Activated CD4-positive, alpha-beta T cell treated with anti-CD3 and anti-CD28 coated beads, Interleukin-10, Interleukin-2, amounts not matched to agents 100 ng/mL and 50 ng/mL, durations not matched to agents 16 hours and 8 hours (primary cell): ENCODE measurements at regions not wholly inside any gene's neighbourhood (a gene's known extent, or its start where the extent isn't known, plus 50 kb on each side); places are given as distances from the start of the nearest gene placed in this dataset.
"Not testable (repeated sequence)": the region's sequence is repeated elsewhere in the genome, so short reads cannot be mapped to it uniquely, and the experiment has no call there.

Source experiments
- DNase-seq: peaks from one replicate; pipeline ENCODE4 v3.0.0-alpha.2; 2020

GRCh38 chr13:62139597-62139996 lies 723.9 kb upstream of the PCDH20 start:
- DNase-seq, result no peak

- DNase-seq, result no peak
Measured at GRCh38 chr13:62137629-62138405, 722.2 kb upstream of the PCDH20 start.

- DNase-seq, result no peak
Measured at GRCh38 chr13:62131604-62132003, 716.0 kb upstream of the PCDH20 start.

- no peak for DNase-seq
Measured at GRCh38 chr13:62130062-62130970, 714.7 kb upstream of the PCDH20 start.

GRCh38 chr13:62129000-62129551 lies 713.4 kb upstream of the PCDH20 start:
- no peak for DNase-seq

GRCh38 chr13:62126400-62126799 lies 710.8 kb upstream of the PCDH20 start:
- DNase-seq, result no peak

- no peak for DNase-seq
Measured at GRCh38 chr13:62125451-62125850, 709.8 kb upstream of the PCDH20 start.

GRCh38 chr13:62123409-62123808 lies 707.8 kb upstream of the PCDH20 start:
- DNase-seq, result no peak

- no peak for DNase-seq
Measured at GRCh38 chr13:62122434-62122833, 706.8 kb upstream of the PCDH20 start.

- DNase-seq, result peak; percentile 0
Measured at GRCh38 chr13:62119739-62120700, 704.4 kb upstream of the PCDH20 start.

- no peak for DNase-seq
Measured at GRCh38 chr13:62115831-62116230, 700.2 kb upstream of the PCDH20 start.

- DNase-seq, result no peak
Measured at GRCh38 chr13:62113179-62113578, 697.5 kb upstream of the PCDH20 start.

GRCh38 chr13:62110079-62110478 lies 694.4 kb upstream of the PCDH20 start:
- no peak for DNase-seq

- DNase-seq, result not testable (repeated sequence)
Measured at GRCh38 chr13:62104136-62104535, 688.5 kb upstream of the PCDH20 start.

GRCh38 chr13:62096652-62097051 lies 681.0 kb upstream of the PCDH20 start:
- no peak for DNase-seq

GRCh38 chr13:62094932-62095331 lies 679.3 kb upstream of the PCDH20 start:
- DNase-seq, result no peak

GRCh38 chr13:62093984-62094780 lies 678.5 kb upstream of the PCDH20 start:
- no peak for DNase-seq

- DNase-seq, result no peak
Measured at GRCh38 chr13:62092949-62093348, 677.3 kb upstream of the PCDH20 start.

GRCh38 chr13:62092536-62092935 lies 676.9 kb upstream of the PCDH20 start:
- DNase-seq, result no peak

GRCh38 chr13:62088165-62088564 lies 672.5 kb upstream of the PCDH20 start:
- no peak for DNase-seq

- DNase-seq, result no peak
Measured at GRCh38 chr13:62087124-62087523, 671.5 kb upstream of the PCDH20 start.
